Lower lobe of right lung (tissue), 2 donors: ENCODE measurements at regions not wholly inside any gene's neighbourhood (a gene's known extent, or its start where the extent isn't known, plus 50 kb on each side); places are given as distances from the start of the nearest gene placed in this dataset.

Source experiments
- ATAC-seq, 2 donors: fragments of 200-7000 bp; cut with Tn5 transposase; one replicate each; pipeline ENCODE4 v1.9.1; 2020 to 2022; ENCODE audit warnings: mild to moderate bottlenecking in 2 of 2, moderate library complexity in 2 of 2
- DNase-seq: peaks from one replicate; pipeline ENCODE4 v3.0.0-alpha.2; 2020
- H3K27ac ChIP-seq: fragments of 200-600 bp; one replicate; pipeline ENCODE4 v1.8.0; 2022
- H3K27me3 ChIP-seq: fragments of 200-600 bp; one replicate; pipeline ENCODE4 v1.8.0; 2022; ENCODE audit warnings: low read depth
- H3K36me3 ChIP-seq: fragments of 200-600 bp; one replicate; pipeline ENCODE4 v1.8.0; 2022; ENCODE audit warnings: mild to moderate bottlenecking
- H3K4me1 ChIP-seq: fragments of 200-600 bp; one replicate; pipeline ENCODE4 v1.8.0; 2022
- H3K4me3 ChIP-seq: fragments of 200-600 bp; one replicate; pipeline ENCODE4 v1.8.0; 2022; ENCODE audit warnings: mild to moderate bottlenecking
- H3K9me3 ChIP-seq: fragments of 200-600 bp; one replicate; pipeline ENCODE4 v1.8.0; 2022
- intact Hi-C: fragments of 100-400 bp; cut with DNase I; formaldehyde crosslinking; loops from one replicate; pipeline ENCODE4 v1.11.0; 2022
- TF ChIP-seq, protein P1 (sequence below): fragments of 200-600 bp; IDR thresholded peaks from one replicate; pipeline ENCODE4 v1.8.0; 2022; ENCODE audit warnings: antibody characterized with exemption, mild to moderate bottlenecking
- donor health status: DM: no; HTN: yes; CAD: no; lungs with severe emphysema.

GRCh38 chr5:72741805-72742204, 74.7 kb upstream of the TNPO1 start:
- Histone ChIP-seq H3K4me1 (no peaks in the 10 kb centered on the region), H3K4me3 (no peak overlapping the region), H3K9me3 (no peaks in the 10 kb centered on the region), H3K36me3 (no peaks in the 10 kb centered on the region), H3K27ac (no peak overlapping the region), H3K27me3 (no peaks in the 10 kb centered on the region)
- ATAC-seq: no peak
- DNase-seq: no peak
- TF ChIP-seq, protein P1, sequence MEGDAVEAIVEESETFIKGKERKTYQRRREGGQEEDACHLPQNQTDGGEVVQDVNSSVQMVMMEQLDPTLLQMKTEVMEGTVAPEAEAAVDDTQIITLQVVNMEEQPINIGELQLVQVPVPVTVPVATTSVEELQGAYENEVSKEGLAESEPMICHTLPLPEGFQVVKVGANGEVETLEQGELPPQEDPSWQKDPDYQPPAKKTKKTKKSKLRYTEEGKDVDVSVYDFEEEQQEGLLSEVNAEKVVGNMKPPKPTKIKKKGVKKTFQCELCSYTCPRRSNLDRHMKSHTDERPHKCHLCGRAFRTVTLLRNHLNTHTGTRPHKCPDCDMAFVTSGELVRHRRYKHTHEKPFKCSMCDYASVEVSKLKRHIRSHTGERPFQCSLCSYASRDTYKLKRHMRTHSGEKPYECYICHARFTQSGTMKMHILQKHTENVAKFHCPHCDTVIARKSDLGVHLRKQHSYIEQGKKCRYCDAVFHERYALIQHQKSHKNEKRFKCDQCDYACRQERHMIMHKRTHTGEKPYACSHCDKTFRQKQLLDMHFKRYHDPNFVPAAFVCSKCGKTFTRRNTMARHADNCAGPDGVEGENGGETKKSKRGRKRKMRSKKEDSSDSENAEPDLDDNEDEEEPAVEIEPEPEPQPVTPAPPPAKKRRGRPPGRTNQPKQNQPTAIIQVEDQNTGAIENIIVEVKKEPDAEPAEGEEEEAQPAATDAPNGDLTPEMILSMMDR: no peak
- intact Hi-C loops: no loop called here

- no peak overlapping the region for H3K27ac ChIP-seq
- no peaks in the 10 kb centered on the region for H3K27me3 ChIP-seq
- TF ChIP-seq, protein P1: no peak
- ATAC-seq (no peak), DNase-seq (no peak)
- H3K4me3 ChIP-seq: no peak overlapping the region
- intact Hi-C loops: no loop called here
- no peaks in the 10 kb centered on the region for H3K36me3 ChIP-seq
- H3K4me1 ChIP-seq: no peaks in the 10 kb centered on the region
- no peaks in the 10 kb centered on the region for H3K9me3 ChIP-seq
These were observed 82.7 kb upstream of the TNPO1 start for GRCh38 chr5:72733810-72734209.

GRCh38 chr5:72723581-72723980, 92.9 kb upstream of the TNPO1 start:
- Histone ChIP-seq H3K9me3 (no peaks in the 10 kb centered on the region), H3K4me1 (no peaks in the 10 kb centered on the region), H3K36me3 (no peaks in the 10 kb centered on the region), H3K4me3 (no peak overlapping the region), H3K27ac (no peak overlapping the region), H3K27me3 (no peaks in the 10 kb centered on the region)
- ATAC-seq (no peak), DNase-seq (no peak)
- TF ChIP-seq, protein P1: no peak
- intact Hi-C loops: no loop called here

DNA sequence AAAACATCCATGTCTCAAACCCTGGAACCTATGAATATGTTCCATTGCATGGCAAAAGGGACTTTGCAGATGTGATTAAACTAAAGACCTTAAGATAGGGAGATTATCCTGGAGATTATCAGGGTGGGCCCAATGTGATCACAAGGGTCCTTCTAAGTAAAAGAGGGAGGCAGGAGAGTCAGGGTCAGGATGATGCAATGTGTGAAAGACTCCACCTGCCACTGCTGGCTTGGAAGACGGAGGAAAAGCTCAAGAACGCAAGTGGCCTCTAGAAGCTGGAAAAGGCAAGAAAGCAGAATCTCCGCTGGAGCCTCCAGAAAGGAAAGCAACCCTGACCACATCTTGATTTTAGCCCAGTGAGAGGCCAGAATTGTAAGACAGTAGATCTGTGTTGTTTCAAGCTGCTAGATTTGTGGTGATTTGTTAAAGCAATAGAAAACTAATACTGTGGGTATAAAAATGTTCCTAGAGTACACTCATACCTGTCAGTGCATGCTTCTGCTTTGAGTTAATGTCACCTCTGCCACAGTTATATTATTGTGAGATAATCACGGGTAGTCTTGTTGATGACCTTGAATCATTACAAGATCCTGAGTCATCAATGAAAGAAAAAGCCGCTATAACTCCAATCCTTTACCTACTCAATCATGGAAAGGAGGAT, 93.5 kb upstream of the TNPO1 start:
- Histone ChIP-seq H3K36me3 (no peaks in the 10 kb centered on the region), H3K27me3 (no peaks in the 10 kb centered on the region), H3K9me3 (no peaks in the 10 kb centered on the region), H3K4me3 (no peak overlapping the region), H3K4me1 (no peaks in the 10 kb centered on the region), H3K27ac (no peak overlapping the region)
- ATAC-seq (no peak), DNase-seq (no peak)
- intact Hi-C loops: no loop called here
- TF ChIP-seq, protein P1: no peak

GRCh38 chr5:72721844-72722243, 94.6 kb upstream of the TNPO1 start:
- no peak for ATAC-seq
- TF ChIP-seq, protein P1: no peak
- Histone ChIP-seq H3K36me3 (no peaks in the 10 kb centered on the region), H3K27ac (no peak overlapping the region), H3K27me3 (no peaks in the 10 kb centered on the region), H3K4me1 (no peaks in the 10 kb centered on the region), H3K4me3 (no peak overlapping the region), H3K9me3 (no peaks in the 10 kb centered on the region)
- intact Hi-C loops: no loop called here
- no peak for DNase-seq
